ENCODE measurements at regions not wholly inside any gene's neighbourhood (a gene's known extent, or its start where the extent isn't known, plus 50 kb on each side); places are given as distances from the start of the nearest gene placed in this dataset.

GRCh38 chr20:50313827-50314677, 123.4 kb downstream of the CEBPB start:
- no peak for DNase-seq (ENCODE audit: low spot score)

- DNase-seq (ENCODE audit: low spot score): no peak
These were observed 124.2 kb downstream of the CEBPB start for GRCh38 chr20:50314678-50315335.

GRCh38 chr20:50315586-50316551, 125.2 kb downstream of the CEBPB start:
- no peak for DNase-seq (ENCODE audit: low spot score)

GRCh38 chr20:50317116-50317515, 126.5 kb downstream of the CEBPB start:
- DNase-seq (ENCODE audit: low spot score): no peak

- DNase-seq (ENCODE audit: low spot score): no peak
These were observed 127.0 kb downstream of the CEBPB start for GRCh38 chr20:50317609-50318008.

GRCh38 chr20:50318710-50319109, 128.1 kb downstream of the CEBPB start:
- DNase-seq (ENCODE audit: low spot score): no peak

GRCh38 chr20:50320005-50320900, 129.6 kb downstream of the CEBPB start:
- no peak for DNase-seq (ENCODE audit: low spot score)

- DNase-seq (ENCODE audit: low spot score): peak; percentile 84
These were observed 130.5 kb downstream of the CEBPB start for GRCh38 chr20:50320901-50321796.

GRCh38 chr20:50321797-50322480, 131.3 kb downstream of the CEBPB start:
- DNase-seq (ENCODE audit: low spot score): no peak

- no peak for DNase-seq (ENCODE audit: low spot score)
These were observed 132.1 kb downstream of the CEBPB start for GRCh38 chr20:50322703-50323131.

GRCh38 chr20:50323209-50323608, 132.6 kb downstream of the CEBPB start:
- DNase-seq (ENCODE audit: low spot score): no peak

GRCh38 chr20:50323777-50324775, 133.4 kb downstream of the CEBPB start:
- DNase-seq (ENCODE audit: low spot score): no peak

- DNase-seq (ENCODE audit: low spot score): no peak
These were observed 134.6 kb downstream of the CEBPB start for GRCh38 chr20:50325215-50325614.

- no peak for DNase-seq (ENCODE audit: low spot score)
These were observed 135.0 kb downstream of the CEBPB start for GRCh38 chr20:50325651-50326050.

GRCh38 chr20:50327666-50328065, 137.0 kb downstream of the CEBPB start:
- no peak for DNase-seq (ENCODE audit: low spot score)

- DNase-seq (ENCODE audit: low spot score): no peak
These were observed 137.8 kb downstream of the CEBPB start for GRCh38 chr20:50328222-50328979.

Measured in HuH-7.5 (cell line).